IgD-negative memory B cell (primary cell): ENCODE measurements at regions not wholly inside any gene's neighbourhood (a gene's known extent, or its start where the extent isn't known, plus 50 kb on each side); places are given as distances from the start of the nearest gene placed in this dataset.
"Not testable (repeated sequence)": the region's sequence is repeated elsewhere in the genome, so short reads cannot be mapped to it uniquely, and the experiment has no call there.

Experiments used
- H3K27ac Mint-ChIP-seq, 3 donors: one replicate each; pipeline ENCODE4 v1.8.0; 2020 to 2022; ENCODE audit warnings: mild to moderate bottlenecking in 3 of 3, mixed read lengths in 3 of 3, moderate library complexity in 1 of 3
- H3K27me3 Mint-ChIP-seq: one replicate; pipeline ENCODE4 v1.8.0; 2021; ENCODE audit warnings: mixed read lengths
- H3K36me3 Mint-ChIP-seq: one replicate; pipeline ENCODE4 v1.8.0; 2020; ENCODE audit warnings: mild to moderate bottlenecking, mixed read lengths
- H3K4me1 Mint-ChIP-seq, 3 donors: one replicate each; pipeline ENCODE4 v1.8.0; 2020 to 2022; ENCODE audit warnings: mixed read lengths in 3 of 3, mild to moderate bottlenecking in 1 of 3
- H3K4me3 Mint-ChIP-seq, 4 donors: one replicate each; pipeline ENCODE4 v1.8.0; 2020 to 2022; ENCODE audit warnings: mild to moderate bottlenecking in 4 of 4, mixed read lengths in 4 of 4, moderate library complexity in 3 of 4
- H3K9me3 Mint-ChIP-seq, 3 donors: one replicate each; pipeline ENCODE4 v1.8.0; 2020 to 2021; ENCODE audit warnings: mixed read lengths in 3 of 3, mild to moderate bottlenecking in 1 of 3

DNA sequence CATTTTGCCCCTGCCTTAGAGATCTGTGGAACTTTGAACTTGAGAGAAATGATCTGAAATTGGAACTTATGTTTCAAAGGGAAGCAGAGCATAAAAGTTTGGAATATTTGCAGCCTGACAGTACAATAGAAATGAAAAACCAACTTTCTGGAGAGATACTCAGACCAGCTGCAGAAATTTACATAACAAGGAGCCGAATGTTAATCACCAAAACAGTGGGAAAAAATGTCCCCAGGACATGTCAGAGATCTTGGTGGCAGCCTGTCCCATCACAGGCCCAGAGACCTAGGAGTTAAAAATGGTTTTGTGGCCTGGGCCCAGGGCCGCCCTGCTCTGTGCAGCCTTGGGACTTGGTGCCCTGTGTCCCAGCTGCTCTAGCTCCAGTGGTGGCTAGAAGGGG lies 94.8 kb downstream of the CDRT15L2 start:
- not testable (repeated sequence) for H3K36me3 Mint-ChIP-seq
- Mint-ChIP-seq H3K27ac (peak overlapping the region in 2 of 3 donors; percentile 31 to 47), H3K4me1 (peaks cover 17 to 46% (median 38%) of the 10 kb centered on the region in 3 donors)

DNA sequence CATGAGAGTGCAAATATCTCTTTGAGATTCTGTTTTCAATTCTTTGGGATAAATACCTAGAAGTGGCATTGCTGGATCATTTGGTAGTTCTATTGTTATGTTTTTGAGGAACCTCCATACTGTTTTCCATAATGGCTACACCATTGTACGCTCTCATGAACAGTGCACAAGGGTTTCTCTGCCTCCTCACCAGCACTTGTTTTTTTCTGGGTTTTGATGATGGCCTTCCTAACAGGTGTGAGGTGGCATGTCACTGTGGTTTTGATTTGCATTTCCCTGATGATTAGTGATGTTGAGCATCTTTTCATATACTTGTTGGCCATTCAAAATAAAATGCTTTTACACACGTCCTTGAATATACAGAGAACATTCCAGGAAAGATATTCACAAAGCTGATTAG lies 96.2 kb downstream of the CDRT15L2 start:
- Mint-ChIP-seq H3K4me1 (peaks cover 15 to 49% (median 39%) of the 10 kb centered on the region in 3 donors), H3K27ac (peak overlapping the region; percentile 91 to 98 (median 93)), H3K4me3 (peak overlapping the region; percentile 13 to 65 (median 46))
- not testable (repeated sequence) for H3K27me3 Mint-ChIP-seq, H3K36me3 Mint-ChIP-seq, H3K9me3 Mint-ChIP-seq

More for the DNA sequence above, 94.8 kb downstream of the CDRT15L2 start:
- H3K9me3 Mint-ChIP-seq, H3K27me3 Mint-ChIP-seq: not testable (repeated sequence)
- peak overlapping the region in 1 of 4 donors; percentile 6 for H3K4me3 Mint-ChIP-seq

DNA sequence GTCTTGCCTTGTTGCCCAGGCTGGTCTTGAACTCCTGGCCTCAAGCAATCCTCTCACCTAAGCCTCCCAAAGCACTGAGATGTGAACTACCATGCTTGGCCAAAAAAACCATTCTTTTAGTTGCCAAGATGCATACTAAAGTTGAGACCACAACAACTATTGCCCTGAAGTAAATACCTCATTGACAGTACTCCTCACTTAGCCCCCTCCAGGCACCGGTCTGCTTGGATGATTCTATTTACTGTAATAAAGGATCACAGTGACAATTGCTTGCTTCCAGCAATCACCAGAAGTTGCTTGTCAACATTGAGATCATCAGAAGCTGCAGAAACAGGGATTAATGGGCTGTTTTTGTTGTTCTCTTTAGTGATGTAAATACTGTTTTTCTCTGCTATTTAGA lies 97.1 kb downstream of the CDRT15L2 start:
- Mint-ChIP-seq H3K4me3 (peak overlapping the region in 3 of 4 donors; percentile 55 to 58 (median 58)), H3K4me1 (peaks cover 15 to 49% (median 38%) of the 10 kb centered on the region in 3 donors), H3K27ac (peak overlapping the region; percentile 91 to 98 (median 93))
- not testable (repeated sequence) for H3K27me3 Mint-ChIP-seq, H3K36me3 Mint-ChIP-seq, H3K9me3 Mint-ChIP-seq

DNA sequence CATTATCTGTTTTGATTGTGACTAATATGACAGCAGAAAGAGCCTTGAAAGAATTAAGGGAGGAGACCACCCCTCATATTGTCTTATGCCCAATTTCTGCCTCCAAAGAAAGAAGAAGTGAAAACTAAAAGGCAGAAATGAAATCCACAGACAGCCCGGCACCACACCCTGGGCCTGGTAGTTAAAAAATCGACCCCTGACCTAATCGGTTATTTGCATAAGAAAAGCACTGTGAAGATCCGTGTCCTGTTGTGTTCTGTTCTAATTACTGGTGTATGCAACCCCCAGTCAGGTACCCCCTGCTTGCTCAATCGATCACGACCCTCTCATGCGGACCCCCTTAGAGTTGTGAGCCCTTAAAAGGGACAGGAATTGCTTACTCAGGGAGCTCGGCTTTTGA lies 97.9 kb downstream of the CDRT15L2 start:
- H3K36me3 Mint-ChIP-seq, H3K9me3 Mint-ChIP-seq, H3K27me3 Mint-ChIP-seq: not testable (repeated sequence)
- peak overlapping the region; percentile 58 to 91 (median 66) for H3K4me3 Mint-ChIP-seq
- H3K4me1 Mint-ChIP-seq: peaks cover 17 to 46% (median 38%) of the 10 kb centered on the region in 3 donors
- peak overlapping the region; percentile 91 to 98 (median 97) for H3K27ac Mint-ChIP-seq

DNA sequence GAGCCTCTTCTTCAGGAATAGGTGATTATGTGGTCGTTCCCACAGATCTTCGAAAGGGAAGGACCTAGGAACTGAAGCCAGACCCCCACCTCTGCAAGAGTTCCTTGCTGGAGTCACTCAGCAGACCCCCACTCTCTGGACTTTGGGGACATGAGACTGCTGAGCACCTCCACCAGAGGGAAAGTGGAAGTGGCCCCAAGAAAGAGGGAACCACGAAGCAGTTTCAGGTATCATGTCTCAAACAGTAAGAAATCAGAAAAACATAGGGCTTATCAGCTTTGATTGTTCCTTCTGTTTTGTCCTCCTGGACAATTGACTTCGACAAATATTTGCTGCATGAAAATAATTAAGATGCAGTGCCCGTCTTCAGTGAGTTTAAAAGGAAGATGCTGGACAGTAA lies 98.9 kb downstream of the CDRT15L2 start:
- not testable (repeated sequence) for H3K27me3 Mint-ChIP-seq, H3K9me3 Mint-ChIP-seq, H3K36me3 Mint-ChIP-seq
- Mint-ChIP-seq H3K4me1 (peaks cover 17 to 45% (median 36%) of the 10 kb centered on the region in 3 donors), H3K27ac (peak overlapping the region; percentile 91 to 98 (median 97)), H3K4me3 (peak overlapping the region; percentile 23 to 91 (median 42))

DNA sequence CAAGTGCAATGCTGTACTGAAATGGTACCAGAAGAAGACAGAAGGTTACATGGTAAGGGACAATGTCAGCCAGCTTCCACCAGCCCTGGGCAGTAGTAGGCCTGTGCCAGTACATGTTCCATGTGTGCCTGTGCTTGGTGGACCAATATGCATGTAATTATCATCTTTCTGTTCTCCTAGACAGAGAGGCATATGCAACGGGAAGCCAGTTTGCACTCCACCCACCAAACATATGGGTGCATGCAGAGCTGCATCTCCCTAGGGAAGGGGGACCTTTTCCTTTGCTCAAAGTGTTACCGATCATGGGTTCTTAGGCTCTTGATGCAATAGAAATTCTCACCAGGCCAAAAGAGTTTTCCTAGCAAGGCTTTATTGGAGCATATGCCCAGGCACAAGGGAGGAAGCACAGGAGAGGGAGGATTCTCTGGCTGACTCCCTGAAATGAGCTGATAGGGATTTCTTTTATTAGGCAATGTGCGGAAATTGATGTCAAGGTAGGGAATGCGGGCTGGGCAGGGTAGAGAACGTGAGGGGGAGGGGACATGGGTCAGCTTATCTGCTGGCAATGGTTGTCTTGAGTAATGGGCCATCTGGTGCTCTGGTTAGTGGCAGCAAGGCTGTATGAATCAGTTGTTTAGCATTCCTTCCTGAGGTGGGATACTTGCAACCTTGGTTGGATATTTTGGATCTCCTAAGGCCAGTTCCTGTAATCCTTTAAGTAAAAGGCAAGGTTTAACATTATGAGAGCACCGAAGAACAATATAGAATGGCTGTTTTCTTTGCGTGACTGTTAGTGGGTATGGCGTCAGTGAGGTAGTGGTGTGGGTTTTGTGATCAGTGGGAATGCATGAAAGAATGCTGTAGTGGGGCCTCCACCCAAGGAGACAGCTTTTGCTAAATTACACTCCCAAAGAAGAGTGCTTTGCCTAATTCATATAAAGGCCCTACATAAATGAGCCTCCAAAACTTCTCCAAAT lies 102.5 kb downstream of the CDRT15L2 start:
- Mint-ChIP-seq H3K4me3 (peak overlapping the region in 2 of 4 donors; percentile 47 to 63), H3K4me1 (peaks cover 8 to 25% (median 21%) of the 10 kb centered on the region in 3 donors)
- H3K9me3 Mint-ChIP-seq, H3K27ac Mint-ChIP-seq, H3K27me3 Mint-ChIP-seq, H3K36me3 Mint-ChIP-seq: not testable (repeated sequence)

DNA sequence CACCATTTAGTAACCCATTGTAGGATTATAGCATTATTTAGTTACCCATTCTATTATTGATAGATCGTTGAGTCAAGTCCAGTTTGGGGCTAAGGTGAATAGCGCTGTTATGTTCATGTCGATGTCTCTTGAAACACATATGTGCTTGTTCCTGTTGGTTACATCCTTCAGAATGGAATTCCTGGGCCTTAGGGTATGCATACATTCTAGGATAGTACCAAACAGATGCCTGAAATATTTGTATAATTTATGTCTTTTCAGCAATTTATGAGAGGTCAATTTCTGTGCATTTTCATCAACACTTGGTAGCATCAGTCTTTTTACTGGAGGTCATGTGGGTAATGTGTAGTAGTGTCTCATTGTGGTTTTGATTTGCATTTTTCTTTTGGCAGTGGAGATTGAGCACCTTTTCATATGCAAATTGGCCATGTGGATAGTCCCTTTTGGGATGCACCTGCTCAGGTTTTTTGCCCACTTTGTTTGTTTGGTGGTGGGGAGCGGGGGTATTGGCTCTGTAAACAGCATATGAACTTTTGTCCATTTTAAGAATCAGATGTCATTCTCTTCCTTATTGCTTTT lies 104.2 kb downstream of the CDRT15L2 start:
- not testable (repeated sequence) for H3K27me3 Mint-ChIP-seq, H3K36me3 Mint-ChIP-seq, H3K4me3 Mint-ChIP-seq, H3K9me3 Mint-ChIP-seq
- Mint-ChIP-seq H3K4me1 (peaks cover 5 to 10% (median 8%) of the 10 kb centered on the region in 3 donors), H3K27ac (peak overlapping the region in 1 of 3 donors; percentile 16)

DNA sequence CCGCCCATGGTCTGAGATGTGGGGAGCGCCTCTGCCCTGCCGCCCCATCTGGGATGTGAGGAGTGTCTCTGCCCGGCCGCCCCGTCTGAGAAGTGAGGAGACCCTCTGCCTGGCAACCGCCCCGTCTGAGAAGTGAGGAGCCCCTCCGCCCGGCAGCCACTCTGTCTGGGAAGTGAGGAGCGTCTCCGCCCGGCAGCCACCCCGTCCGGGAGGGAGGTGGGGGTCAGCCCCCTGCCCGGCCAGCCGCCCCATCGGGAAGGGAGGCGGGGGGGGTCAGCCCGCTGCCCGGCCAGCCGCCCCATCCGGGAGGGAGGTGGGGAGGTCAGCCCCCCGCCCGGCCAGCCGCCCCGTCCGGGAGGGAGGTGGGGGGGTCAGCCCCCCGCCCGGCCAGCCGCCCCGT lies 105.5 kb downstream of the CDRT15L2 start:
- H3K27ac Mint-ChIP-seq, H3K4me3 Mint-ChIP-seq, H3K9me3 Mint-ChIP-seq, H3K27me3 Mint-ChIP-seq, H3K36me3 Mint-ChIP-seq, H3K4me1 Mint-ChIP-seq: not testable (repeated sequence)

DNA sequence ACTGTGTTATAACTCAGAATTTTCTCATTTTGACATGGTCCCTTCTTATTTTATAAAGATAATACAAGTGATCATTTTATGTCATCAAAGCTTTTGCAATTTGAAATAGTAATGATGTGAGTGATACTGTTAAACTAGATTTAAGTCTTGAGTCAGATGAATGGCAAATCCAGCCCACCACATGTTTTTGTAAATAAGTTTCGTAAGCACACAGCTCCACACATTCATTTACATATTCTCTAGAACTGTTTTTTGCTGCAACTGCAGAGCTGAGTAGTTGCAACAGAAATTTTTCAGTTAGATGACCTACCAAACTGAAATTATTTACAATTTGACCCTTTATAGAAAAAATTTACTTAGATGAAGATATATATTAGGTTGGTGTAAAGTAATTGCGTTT lies 108.1 kb downstream of the CDRT15L2 start:
- H3K9me3 Mint-ChIP-seq, H3K27me3 Mint-ChIP-seq, H3K4me1 Mint-ChIP-seq, H3K27ac Mint-ChIP-seq, H3K36me3 Mint-ChIP-seq, H3K4me3 Mint-ChIP-seq: not testable (repeated sequence)

DNA sequence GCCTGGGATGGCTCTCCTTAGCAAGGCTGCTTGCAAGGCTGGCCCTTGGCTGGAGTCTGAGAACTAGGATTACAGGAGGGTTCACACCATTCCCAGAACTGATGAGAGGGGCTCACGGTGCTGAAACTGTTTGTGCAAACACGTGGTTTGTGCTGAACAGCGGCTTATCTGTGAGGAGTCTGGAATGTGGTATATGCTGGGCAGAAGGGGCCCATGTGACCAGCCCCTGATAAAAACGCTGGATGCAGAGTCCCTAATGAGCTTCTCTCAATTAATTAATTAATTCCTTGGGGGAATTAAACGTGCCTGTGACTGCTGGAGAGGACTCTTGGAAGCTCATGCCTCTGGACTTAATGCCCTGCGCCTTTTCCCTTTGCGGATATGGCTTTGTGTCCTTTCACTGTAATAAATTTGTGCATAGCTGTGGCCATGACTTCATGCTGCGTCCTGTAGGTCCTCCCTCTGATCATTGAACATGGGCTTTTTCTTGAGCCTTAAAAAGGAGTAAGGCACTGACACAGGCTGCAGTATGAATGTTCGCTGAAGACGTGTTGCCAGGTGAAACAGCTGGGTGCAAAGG lies 109.7 kb downstream of the CDRT15L2 start:
- not testable (repeated sequence) for H3K27me3 Mint-ChIP-seq, H3K27ac Mint-ChIP-seq, H3K9me3 Mint-ChIP-seq, H3K4me1 Mint-ChIP-seq, H3K36me3 Mint-ChIP-seq
- H3K4me3 Mint-ChIP-seq: peak overlapping the region in 1 of 4 donors; percentile 54

DNA sequence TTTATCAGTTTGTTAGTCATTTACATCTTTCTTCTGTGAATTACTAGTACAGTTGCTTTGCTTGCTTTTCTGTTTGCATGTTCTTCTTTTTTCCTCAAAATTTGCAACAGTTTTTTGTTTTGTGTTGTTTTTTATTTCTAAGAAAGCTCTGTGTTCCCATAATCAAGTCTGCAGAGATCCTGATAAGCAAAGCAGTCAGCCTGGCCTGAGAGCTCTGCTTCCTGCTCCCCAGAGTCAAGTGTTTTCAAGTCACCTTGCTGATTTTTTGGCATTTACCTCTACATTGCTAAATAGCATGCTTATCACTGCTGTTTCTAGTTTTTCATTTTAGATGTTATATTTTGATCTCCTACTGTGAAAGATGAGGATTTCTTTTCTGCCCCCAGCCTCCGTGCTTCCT lies 113.2 kb downstream of the CDRT15L2 start:
- H3K9me3 Mint-ChIP-seq, H3K36me3 Mint-ChIP-seq, H3K27me3 Mint-ChIP-seq, H3K4me1 Mint-ChIP-seq: not testable (repeated sequence)
- H3K4me3 Mint-ChIP-seq: peak overlapping the region in 1 of 4 donors; percentile 25
- peak overlapping the region in 1 of 3 donors; percentile 91 for H3K27ac Mint-ChIP-seq

DNA sequence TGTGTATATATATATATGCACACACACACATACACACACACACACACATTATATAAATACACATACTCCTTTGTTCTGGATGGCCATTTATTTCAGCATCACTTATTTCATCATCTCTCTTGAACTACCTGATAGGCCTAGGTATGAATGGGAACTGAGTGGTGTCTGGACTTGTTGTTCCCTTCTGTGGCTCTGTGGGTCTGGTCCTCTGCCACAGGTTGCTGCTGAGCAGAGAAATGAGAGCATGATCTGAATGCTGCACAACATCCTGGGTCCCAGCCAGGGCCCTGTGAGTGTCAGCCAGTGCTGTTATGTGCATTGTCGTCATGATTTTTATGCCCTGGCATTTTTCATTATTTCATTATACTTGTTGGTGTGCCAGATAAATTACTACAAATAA lies 116.3 kb downstream of the CDRT15L2 start:
- not testable (repeated sequence) for H3K27me3 Mint-ChIP-seq, H3K9me3 Mint-ChIP-seq, H3K36me3 Mint-ChIP-seq, H3K4me3 Mint-ChIP-seq, H3K27ac Mint-ChIP-seq
- peaks cover 6 to 20% (median 20%) of the 10 kb centered on the region in 3 donors for H3K4me1 Mint-ChIP-seq

DNA sequence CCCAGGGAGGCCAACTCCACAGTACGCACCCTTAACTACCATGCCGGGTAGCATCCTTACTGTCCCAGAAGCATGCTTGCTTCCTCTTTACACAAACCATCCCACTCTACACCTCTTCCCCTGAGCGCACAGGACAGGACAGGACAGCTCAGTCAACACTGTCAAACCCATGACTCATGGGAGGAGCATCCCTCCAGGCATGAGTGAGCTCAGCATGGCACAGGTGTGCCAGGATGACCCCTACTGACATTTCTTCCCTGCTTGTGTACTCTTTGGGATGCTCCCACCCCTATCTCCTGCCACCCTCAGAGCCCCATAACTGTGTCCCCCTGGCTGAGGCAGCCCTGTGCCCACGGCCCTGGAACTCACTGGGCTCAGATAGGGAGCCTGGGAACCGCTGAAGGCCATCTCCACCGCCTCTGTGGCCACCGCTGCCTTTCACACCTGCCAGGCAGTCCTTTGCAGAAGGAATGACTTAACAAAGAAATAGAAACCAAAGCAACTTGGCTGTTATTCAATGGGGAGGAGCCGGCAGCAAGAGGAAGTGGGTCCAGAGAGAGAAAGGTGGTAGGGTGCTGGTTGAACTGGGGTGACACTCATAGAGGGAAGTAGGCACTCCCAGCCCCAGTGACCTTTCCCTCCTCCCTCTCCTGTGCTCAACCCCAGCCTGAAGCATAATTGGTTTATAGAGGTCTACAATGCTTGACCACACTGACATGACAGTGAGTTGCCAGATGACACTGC lies 119.1 kb downstream of the CDRT15L2 start:
- peak overlapping the region; percentile 88 to 92 (median 91) for H3K27ac Mint-ChIP-seq
- H3K36me3 Mint-ChIP-seq: not testable (repeated sequence)
- peaks cover 6 to 18% (median 17%) of the 10 kb centered on the region in 3 donors for H3K4me1 Mint-ChIP-seq

DNA sequence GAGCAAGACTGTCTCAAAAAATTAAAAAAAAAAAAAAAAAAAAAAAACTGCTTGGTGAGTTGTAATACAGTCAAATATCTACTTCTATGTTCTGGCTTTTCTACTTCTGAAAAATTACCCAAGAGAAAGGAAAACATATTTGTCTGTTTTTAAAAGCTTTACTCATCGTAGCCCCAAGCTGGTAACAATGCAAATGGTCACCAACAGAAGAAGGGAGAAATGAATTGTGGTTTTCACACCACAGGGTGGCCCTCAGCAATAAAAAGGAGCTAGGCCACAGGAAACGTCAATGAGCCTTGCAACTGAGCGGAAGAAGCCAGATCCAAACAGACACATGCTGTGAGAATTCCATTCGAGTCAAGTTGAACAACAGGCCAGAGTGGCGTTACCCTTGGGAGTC lies 121.0 kb downstream of the CDRT15L2 start:
- H3K36me3 Mint-ChIP-seq, H3K27me3 Mint-ChIP-seq, H3K27ac Mint-ChIP-seq, H3K9me3 Mint-ChIP-seq: not testable (repeated sequence)
- Mint-ChIP-seq H3K4me3 (peak overlapping the region in 1 of 4 donors; percentile 33), H3K4me1 (peaks cover 6 to 22% (median 20%) of the 10 kb centered on the region in 3 donors)

More for the DNA sequence above, 119.1 kb downstream of the CDRT15L2 start:
- not testable (repeated sequence) for H3K9me3 Mint-ChIP-seq, H3K27me3 Mint-ChIP-seq
- peak overlapping the region; percentile 87 to 95 (median 94) for H3K4me3 Mint-ChIP-seq

DNA sequence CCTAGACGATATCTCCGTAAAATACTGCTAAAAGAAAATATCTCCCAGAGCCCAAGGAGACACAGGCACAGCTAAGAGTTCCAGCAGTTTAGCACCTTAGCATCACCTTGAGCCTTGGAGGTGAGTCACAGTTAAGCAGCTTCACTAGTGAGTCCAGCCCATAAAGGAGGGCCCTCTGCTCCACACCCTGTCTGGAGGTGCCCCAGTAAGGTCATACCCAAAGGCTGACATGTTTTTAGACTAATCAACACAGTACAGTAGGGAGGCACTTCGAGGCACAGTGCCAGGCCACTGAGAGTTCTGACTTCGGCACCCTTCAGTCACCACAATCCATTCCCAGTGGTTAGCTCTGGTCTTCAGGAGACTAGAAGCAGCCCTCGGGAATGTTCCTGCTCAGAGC lies 121.8 kb downstream of the CDRT15L2 start:
- not testable (repeated sequence) for H3K36me3 Mint-ChIP-seq, H3K27ac Mint-ChIP-seq, H3K9me3 Mint-ChIP-seq, H3K27me3 Mint-ChIP-seq, H3K4me3 Mint-ChIP-seq
- peaks cover 6 to 22% (median 18%) of the 10 kb centered on the region in 3 donors for H3K4me1 Mint-ChIP-seq
